DND-41 (cell line): ENCODE measurements at regions not wholly inside any gene's neighbourhood (a gene's known extent, or its start where the extent isn't known, plus 50 kb on each side); places are given as distances from the start of the nearest gene placed in this dataset.

Experiments
- EZH2 ChIP-seq: IDR thresholded peaks from 3 replicates; pipeline ENCODE4 v1.6.1; 2012; ENCODE audit warnings: borderline replicate concordance, low read depth, mild to moderate bottlenecking, moderate library complexity, low read length, inconsistent platforms; ENCODE audit not compliant: severe bottlenecking
- TF ChIP-seq, protein P1 (sequence below): IDR thresholded peaks from 2 replicates; pipeline ENCODE4 v1.5.1; 2012; ENCODE audit warnings: borderline replicate concordance, low read length, moderate library complexity, mild to moderate bottlenecking; ENCODE audit not compliant: poor library complexity, severe bottlenecking; ENCODE audit errors: extremely low read depth

GRCh38 chr20:55793986-55794385 lies 211.3 kb downstream of the CBLN4 start:
- TF ChIP-seq, protein P1, sequence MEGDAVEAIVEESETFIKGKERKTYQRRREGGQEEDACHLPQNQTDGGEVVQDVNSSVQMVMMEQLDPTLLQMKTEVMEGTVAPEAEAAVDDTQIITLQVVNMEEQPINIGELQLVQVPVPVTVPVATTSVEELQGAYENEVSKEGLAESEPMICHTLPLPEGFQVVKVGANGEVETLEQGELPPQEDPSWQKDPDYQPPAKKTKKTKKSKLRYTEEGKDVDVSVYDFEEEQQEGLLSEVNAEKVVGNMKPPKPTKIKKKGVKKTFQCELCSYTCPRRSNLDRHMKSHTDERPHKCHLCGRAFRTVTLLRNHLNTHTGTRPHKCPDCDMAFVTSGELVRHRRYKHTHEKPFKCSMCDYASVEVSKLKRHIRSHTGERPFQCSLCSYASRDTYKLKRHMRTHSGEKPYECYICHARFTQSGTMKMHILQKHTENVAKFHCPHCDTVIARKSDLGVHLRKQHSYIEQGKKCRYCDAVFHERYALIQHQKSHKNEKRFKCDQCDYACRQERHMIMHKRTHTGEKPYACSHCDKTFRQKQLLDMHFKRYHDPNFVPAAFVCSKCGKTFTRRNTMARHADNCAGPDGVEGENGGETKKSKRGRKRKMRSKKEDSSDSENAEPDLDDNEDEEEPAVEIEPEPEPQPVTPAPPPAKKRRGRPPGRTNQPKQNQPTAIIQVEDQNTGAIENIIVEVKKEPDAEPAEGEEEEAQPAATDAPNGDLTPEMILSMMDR, result no peak
- TF ChIP-seq EZH2, result no peak
